HEK293T (cell line): ENCODE measurements at regions not wholly inside any gene's neighbourhood (a gene's known extent, or its start where the extent isn't known, plus 50 kb on each side); places are given as distances from the start of the nearest gene placed in this dataset.

ENCODE experiments used
- CTCF ChIA-PET: fragments of 350-600 bp; formaldehyde crosslinking; extraction: SDS; loops from one replicate; lab custom pipeline; 2021; ENCODE audit warnings: antibody characterized with exemption, inconsistent platforms; lab: Yijun Ruan, JAX
- POLR2A ChIA-PET: fragments of 350-600 bp; formaldehyde crosslinking; extraction: SDS; loops from one replicate; lab custom pipeline; 2020; ENCODE audit warnings: antibody characterized with exemption, inconsistent platforms; lab: Yijun Ruan, JAX
- DNase-seq: peaks from one replicate; pipeline ENCODE4 v3.0.0; 2012; ENCODE audit warnings: mixed read lengths; ENCODE audit errors: extremely low spot score
- ARNT ChIP-seq: fragments of 450-650 bp; IDR thresholded peaks from 2 replicates; pipeline ENCODE4 v1.6.1; 2017; ENCODE audit warnings: mild to moderate bottlenecking
- BHLHE40 ChIP-seq: fragments of 450-650 bp; IDR thresholded peaks from 2 replicates; pipeline ENCODE4 v1.6.1; 2016; ENCODE audit warnings: mild to moderate bottlenecking, moderate library complexity, borderline replicate concordance
- CTBP1 ChIP-seq: fragments of 450-650 bp; IDR thresholded peaks from 2 replicates; pipeline ENCODE4 v1.6.1; 2016; ENCODE audit warnings: borderline replicate concordance
- ELF4 ChIP-seq: fragments of 450-650 bp; IDR thresholded peaks from 2 replicates; pipeline ENCODE4 v1.6.1; 2017; ENCODE audit warnings: antibody characterized with exemption
- FOXA1 ChIP-seq: fragments of 450-650 bp; IDR thresholded peaks from 2 replicates; pipeline ENCODE4 v1.6.1; 2016; ENCODE audit warnings: mild to moderate bottlenecking
- FOXK2 ChIP-seq: fragments of 450-650 bp; IDR thresholded peaks from 2 replicates; pipeline ENCODE4 v1.6.1; 2016; ENCODE audit warnings: mild to moderate bottlenecking
- FOXM1 ChIP-seq: fragments of 450-650 bp; IDR thresholded peaks from 2 replicates; pipeline ENCODE4 v1.6.1; 2017; ENCODE audit warnings: mild to moderate bottlenecking, borderline replicate concordance
- HDGF ChIP-seq: fragments of 450-650 bp; IDR thresholded peaks from 2 replicates; pipeline ENCODE4 v1.6.1; 2017; ENCODE audit warnings: antibody characterized with exemption, borderline replicate concordance
- L3MBTL2 ChIP-seq: fragments of 450-650 bp; conservative IDR thresholded peaks from 2 replicates; pipeline ENCODE4 v1.6.1; 2016; ENCODE audit warnings: mild to moderate bottlenecking
- LEF1 ChIP-seq: fragments of 450-650 bp; IDR thresholded peaks from 2 replicates; pipeline ENCODE4 v1.6.1; 2017; ENCODE audit warnings: mild to moderate bottlenecking, borderline replicate concordance
- NFRKB ChIP-seq: fragments of 450-650 bp; IDR thresholded peaks from 2 replicates; pipeline ENCODE4 v1.6.1; 2016; ENCODE audit warnings: mild to moderate bottlenecking, moderate library complexity
- PKNOX1 ChIP-seq: fragments of 450-650 bp; IDR thresholded peaks from 2 replicates; pipeline ENCODE4 v1.6.1; 2016
- SP1 ChIP-seq: fragments of 450-650 bp; IDR thresholded peaks from 2 replicates; pipeline ENCODE4 v1.6.1; 2017
- SUZ12 ChIP-seq: fragments of 450-650 bp; IDR thresholded peaks from 2 replicates; pipeline ENCODE4 v1.6.1; 2016; ENCODE audit warnings: mild to moderate bottlenecking
- TARDBP ChIP-seq: fragments of 450-650 bp; IDR thresholded peaks from 2 replicates; pipeline ENCODE4 v1.6.1; 2016
- ZNF384 ChIP-seq: fragments of 450-650 bp; IDR thresholded peaks from 2 replicates; pipeline ENCODE4 v1.6.1; 2016

GRCh38 chr17:77827039-77827438, 131.5 kb upstream of the TNRC6C start:
- POLR2A ChIA-PET = no interaction called here
- no peak for TF ChIP-seq NFRKB
- no peak for TF ChIP-seq CTBP1
- no peak for TF ChIP-seq LEF1
- TF ChIP-seq FOXK2 = no peak
- no peak for TF ChIP-seq PKNOX1
- no peak for TF ChIP-seq ELF4
- TF ChIP-seq L3MBTL2 = no peak
- TF ChIP-seq SUZ12 = no peak
- no peak for TF ChIP-seq ARNT
- TF ChIP-seq FOXA1 = no peak
- no peak for TF ChIP-seq HDGF
- no peak for TF ChIP-seq FOXM1
- no peak for TF ChIP-seq TARDBP
- TF ChIP-seq SP1 = no peak
- no peak for TF ChIP-seq ZNF384
- TF ChIP-seq BHLHE40 = no peak
- no peak for DNase-seq
- CTCF ChIA-PET = no interaction called here

- TF ChIP-seq ELF4 = no peak
- TF ChIP-seq HDGF = no peak
- TF ChIP-seq FOXK2 = no peak
- no peak for TF ChIP-seq SP1
- TF ChIP-seq LEF1 = no peak
- TF ChIP-seq ARNT = no peak
- TF ChIP-seq FOXA1 = no peak
- TF ChIP-seq SUZ12 = no peak
- TF ChIP-seq NFRKB = no peak
- TF ChIP-seq CTBP1 = no peak
- no peak for TF ChIP-seq BHLHE40
- no peak for TF ChIP-seq L3MBTL2
- TF ChIP-seq FOXM1 = no peak
- no peak for TF ChIP-seq PKNOX1
- POLR2A ChIA-PET = no interaction called here
- CTCF ChIA-PET = no interaction called here
- DNase-seq = no peak
Measured at GRCh38 chr17:77827511-77827910, 131.0 kb upstream of the TNRC6C start.

GRCh38 chr17:77828749-77829539, 129.6 kb upstream of the TNRC6C start:
- DNase-seq = no peak
- ChIA-PET POLR2A (no interaction called here), CTCF (no interaction called here)
- no peak for TF ChIP-seq FOXA1
- no peak for TF ChIP-seq NFRKB
- TF ChIP-seq SP1 = no peak
- no peak for TF ChIP-seq L3MBTL2
- no peak for TF ChIP-seq TARDBP

- CTCF ChIA-PET = no interaction called here
- DNase-seq = no peak
- POLR2A ChIA-PET = no interaction called here
Measured at GRCh38 chr17:77829843-77830799, 128.4 kb upstream of the TNRC6C start.

GRCh38 chr17:77830816-77831473, 127.6 kb upstream of the TNRC6C start:
- DNase-seq = no peak
- CTCF ChIA-PET = no interaction called here
- POLR2A ChIA-PET = no interaction called here
- TF ChIP-seq L3MBTL2 (no peak), HDGF (no peak), LEF1 (no peak)

More at GRCh38 chr17:77829843-77830799, 128.4 kb upstream of the TNRC6C start:
- no peak for TF ChIP-seq ELF4
- TF ChIP-seq LEF1 = no peak
- no peak for TF ChIP-seq FOXM1
- no peak for TF ChIP-seq FOXA1

GRCh38 chr17:77831474-77832179, 126.9 kb upstream of the TNRC6C start:
- no peak for DNase-seq
- TF ChIP-seq PKNOX1 (no peak), BHLHE40 (no peak), ELF4 (no peak), ZNF384 (no peak), SUZ12 (no peak), SP1 (no peak), CTBP1 (no peak), L3MBTL2 (no peak), FOXM1 (no peak), TARDBP (no peak)
- ChIA-PET CTCF (no interaction called here), POLR2A (no interaction called here)
